Keratinocyte (primary cell): ENCODE measurements at regions not wholly inside any gene's neighbourhood (a gene's known extent, or its start where the extent isn't known, plus 50 kb on each side); places are given as distances from the start of the nearest gene placed in this dataset.
"Not testable (repeated sequence)": the region's sequence is repeated elsewhere in the genome, so short reads cannot be mapped to it uniquely, and the experiment has no call there.

Source experiments
- DNase-seq: peaks from one replicate; pipeline ENCODE4 v3.0.0-alpha.2; 2011; ENCODE audit warnings: low read depth, missing footprints, low spot score
- FAIRE-seq: peaks from 2 replicates; lab custom pipeline; 2011; peaks lifted over from hg19 to GRCh38; lab: Jason Lieb, UNC
- H2AFZ ChIP-seq: 2 replicates; pipeline ENCODE4 v1.6.0; 2012; ENCODE audit warnings: low read length, control low read depth, inconsistent platforms; ENCODE audit not compliant: control insufficient read depth
- H3K27ac ChIP-seq: 2 replicates; pipeline ENCODE4 v1.5.1; 2011; ENCODE audit warnings: low read length; ENCODE audit not compliant: control insufficient read depth, insufficient read depth
- H3K27me3 ChIP-seq: 3 replicates; pipeline ENCODE4 v1.6.0; 2011; ENCODE audit warnings: low read length; ENCODE audit not compliant: control insufficient read depth, insufficient read depth; ENCODE audit errors: extremely low read depth
- H3K36me3 ChIP-seq, 2 experiments: 2 replicates in 1 of 2; 3 replicates in 1 of 2; pipeline ENCODE4 v1.5.1; 2011; ENCODE audit warnings: low read length in 2 of 2, mild to moderate bottlenecking in 1 of 2; ENCODE audit not compliant: control insufficient read depth in 2 of 2, insufficient read depth in 2 of 2; ENCODE audit errors: extremely low read depth in 1 of 2
- H3K4me1 ChIP-seq: 3 replicates; pipeline ENCODE4 v1.5.1; 2011; ENCODE audit warnings: low read length; ENCODE audit not compliant: control insufficient read depth, insufficient read depth; ENCODE audit errors: extremely low read depth
- H3K4me2 ChIP-seq: 3 replicates; pipeline ENCODE4 v1.6.0; 2011; ENCODE audit warnings: low read depth, low read length; ENCODE audit not compliant: control insufficient read depth, insufficient read depth; ENCODE audit errors: extremely low read depth
- H3K4me3 ChIP-seq, 3 experiments: fragments of 200-600 bp in 1 of 3; sonication (generic) in 1 of 3; 2 replicates in 2 of 3; 3 replicates in 1 of 3; pipeline ENCODE4 v1.5.1; 2011 to 2016; ENCODE audit warnings: low read length in 3 of 3, mild to moderate bottlenecking in 3 of 3, control low read depth in 2 of 3, inconsistent platforms in 1 of 3, low read depth in 1 of 3, mixed read lengths in 1 of 3, mixed run types in 1 of 3, moderate library complexity in 1 of 3; ENCODE audit not compliant: control insufficient read depth in 2 of 3, insufficient read depth in 2 of 3; ENCODE audit errors: extremely low read depth in 1 of 3
- H3K79me2 ChIP-seq: 2 replicates; pipeline ENCODE4 v1.6.0; 2012; ENCODE audit warnings: low read length; ENCODE audit not compliant: control insufficient read depth, insufficient read depth
- H3K9ac ChIP-seq: 3 replicates; pipeline ENCODE4 v1.6.0; 2011; ENCODE audit warnings: low read length; ENCODE audit not compliant: control insufficient read depth, insufficient read depth; ENCODE audit errors: extremely low read depth
- H3K9me1 ChIP-seq: 3 replicates; pipeline ENCODE4 v1.6.0; 2011; ENCODE audit warnings: low read length; ENCODE audit not compliant: control insufficient read depth, insufficient read depth; ENCODE audit errors: extremely low read depth
- H3K9me3 ChIP-seq: 2 replicates; pipeline ENCODE4 v1.5.1; 2012; ENCODE audit warnings: low read depth, low read length; ENCODE audit not compliant: control insufficient read depth
- H4K20me1 ChIP-seq: 3 replicates; pipeline ENCODE4 v1.6.0; 2011; ENCODE audit warnings: low read length; ENCODE audit not compliant: control insufficient read depth, insufficient read depth; ENCODE audit errors: extremely low read depth
- EZH2 ChIP-seq: IDR thresholded peaks from one replicate; pipeline ENCODE4 v1.6.1; 2012; ENCODE audit warnings: inconsistent platforms, mild to moderate bottlenecking, low read length, moderate library complexity
- dilution Hi-C: fragments of 300-500 bp; cut with MboI; formaldehyde crosslinking; loops from one replicate; pipeline ENCODE4 v1.7.0; 2020; ENCODE audit warnings: low sequenced_read_pairs; ENCODE audit not compliant: extremely low pct_ligation_motif_present
- TF ChIP-seq, protein P1 (sequence below), 3 experiments: IDR thresholded peaks in 1 of 3; conservative IDR thresholded peaks in 1 of 3; optimal IDR thresholded peaks in 1 of 3; 2 replicates in 2 of 3; 3 replicates in 1 of 3; pipeline versions ENCODE3 to v1.5.1; 2011; ENCODE audit warnings: low read length in 3 of 3, mild to moderate bottlenecking in 3 of 3, moderate library complexity in 2 of 3, control low read depth in 1 of 3, inconsistent platforms in 1 of 3; ENCODE audit not compliant: insufficient read depth in 2 of 3; ENCODE audit errors: extremely low read depth in 1 of 3

DNA sequence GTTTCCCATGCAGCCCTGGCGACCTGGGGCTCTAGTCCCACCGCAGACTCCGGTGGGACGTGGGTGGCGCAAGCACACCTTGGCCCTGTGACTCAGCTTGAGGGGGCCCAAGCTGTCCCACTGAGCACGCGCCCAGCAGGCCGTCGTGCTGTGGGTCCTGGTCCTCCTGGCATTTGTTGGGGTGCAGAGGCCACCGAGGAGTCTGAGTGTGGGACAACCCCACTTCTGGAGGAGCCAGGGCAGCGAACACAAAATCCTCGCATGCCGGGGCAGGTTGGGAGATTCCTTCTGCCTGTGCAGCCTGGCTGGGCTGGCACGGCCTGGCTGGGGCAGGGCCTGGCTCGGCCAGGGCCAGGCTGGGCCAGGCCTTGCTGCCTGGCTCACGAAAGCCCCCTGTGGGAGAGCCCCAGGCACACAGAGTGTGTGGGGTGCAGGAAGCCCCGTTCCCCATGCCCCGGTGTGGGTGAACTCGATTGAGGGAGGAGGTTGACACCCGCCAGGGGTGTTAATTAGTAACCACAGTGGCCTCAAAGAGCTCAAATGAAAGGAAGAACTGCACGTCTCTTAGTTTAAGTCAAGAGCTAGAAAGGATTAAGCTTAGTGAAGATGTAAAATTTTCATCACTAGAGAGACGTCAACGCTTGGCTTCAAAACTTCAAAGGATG, 1808.5 kb upstream of the DEFB115 start:
- H3K36me3 ChIP-seq = no peaks in the 10 kb centered on the region
- no peaks in the 10 kb centered on the region for H3K79me2 ChIP-seq
- H3K9ac ChIP-seq = no peak overlapping the region
- H3K9me1 ChIP-seq = no peaks in the 10 kb centered on the region
- no peak overlapping the region for H2AFZ ChIP-seq
- no peaks in the 10 kb centered on the region for H4K20me1 ChIP-seq
- dilution Hi-C loops = no loop called here
- H3K4me2 ChIP-seq = no peak overlapping the region
- TF ChIP-seq, protein P1, sequence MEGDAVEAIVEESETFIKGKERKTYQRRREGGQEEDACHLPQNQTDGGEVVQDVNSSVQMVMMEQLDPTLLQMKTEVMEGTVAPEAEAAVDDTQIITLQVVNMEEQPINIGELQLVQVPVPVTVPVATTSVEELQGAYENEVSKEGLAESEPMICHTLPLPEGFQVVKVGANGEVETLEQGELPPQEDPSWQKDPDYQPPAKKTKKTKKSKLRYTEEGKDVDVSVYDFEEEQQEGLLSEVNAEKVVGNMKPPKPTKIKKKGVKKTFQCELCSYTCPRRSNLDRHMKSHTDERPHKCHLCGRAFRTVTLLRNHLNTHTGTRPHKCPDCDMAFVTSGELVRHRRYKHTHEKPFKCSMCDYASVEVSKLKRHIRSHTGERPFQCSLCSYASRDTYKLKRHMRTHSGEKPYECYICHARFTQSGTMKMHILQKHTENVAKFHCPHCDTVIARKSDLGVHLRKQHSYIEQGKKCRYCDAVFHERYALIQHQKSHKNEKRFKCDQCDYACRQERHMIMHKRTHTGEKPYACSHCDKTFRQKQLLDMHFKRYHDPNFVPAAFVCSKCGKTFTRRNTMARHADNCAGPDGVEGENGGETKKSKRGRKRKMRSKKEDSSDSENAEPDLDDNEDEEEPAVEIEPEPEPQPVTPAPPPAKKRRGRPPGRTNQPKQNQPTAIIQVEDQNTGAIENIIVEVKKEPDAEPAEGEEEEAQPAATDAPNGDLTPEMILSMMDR (optimal IDR thresholded peaks at IDR 0.05 in 1 of 3, IDR thresholded peaks at IDR 0.05 in 1 of 3, conservative IDR thresholded peaks at IDR 0.05 in 1 of 3; ENCODE audit: extremely low read depth in 1 of 3, insufficient read depth in 2 of 3, low read length in 3 of 3) = no peak
- no peak for TF ChIP-seq EZH2
- no peaks in the 10 kb centered on the region for H3K4me1 ChIP-seq
- DNase-seq (no peak), FAIRE-seq (no peak)
- H3K27ac ChIP-seq = no peak overlapping the region
- H3K4me3 ChIP-seq = no peak overlapping the region
- peaks cover 7% of the 10 kb centered on the region for H3K9me3 ChIP-seq
- no peaks in the 10 kb centered on the region for H3K27me3 ChIP-seq

DNA sequence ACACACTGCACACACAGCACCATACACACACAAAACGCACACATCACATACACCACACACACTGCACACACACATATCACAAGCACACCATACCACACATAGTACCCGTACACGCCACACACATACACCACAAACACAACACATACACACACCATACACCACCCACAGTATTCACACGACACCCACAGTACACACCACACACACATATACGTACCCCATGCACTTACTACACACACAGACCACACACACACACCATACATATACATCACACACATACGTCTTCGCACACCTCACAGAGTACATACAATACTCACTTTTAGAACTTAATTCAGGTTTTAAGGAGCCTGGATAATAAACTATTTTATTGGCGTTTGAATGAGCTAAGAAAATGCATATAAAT, 1805.3 kb upstream of the DEFB115 start:
- Histone ChIP-seq H3K4me3 (no peak overlapping the region), H3K79me2 (no peaks in the 10 kb centered on the region), H3K9me1 (no peaks in the 10 kb centered on the region), H3K4me2 (no peak overlapping the region), H3K9me3 (peaks cover 8% of the 10 kb centered on the region), H3K27ac (no peak overlapping the region), H3K27me3 (no peaks in the 10 kb centered on the region), H3K36me3 (no peaks in the 10 kb centered on the region), H2AFZ (no peak overlapping the region), H3K9ac (no peak overlapping the region), H4K20me1 (no peaks in the 10 kb centered on the region), H3K4me1 (no peaks in the 10 kb centered on the region)
- no peak for TF ChIP-seq EZH2
- TF ChIP-seq, protein P1 (optimal IDR thresholded peaks at IDR 0.05 in 1 of 3, IDR thresholded peaks at IDR 0.05 in 1 of 3, conservative IDR thresholded peaks at IDR 0.05 in 1 of 3; ENCODE audit: extremely low read depth in 1 of 3, insufficient read depth in 2 of 3, low read length in 3 of 3) = no peak
- DNase-seq = no peak
- dilution Hi-C loops = no loop called here
- no peak for FAIRE-seq

GRCh38 chr20:29456987-29457693, 1800.3 kb upstream of the DEFB115 start:
- H3K9me3 ChIP-seq, H4K20me1 ChIP-seq, H3K27ac ChIP-seq, H3K9ac ChIP-seq, H3K9me1 ChIP-seq, DNase-seq, H3K4me3 ChIP-seq, H2AFZ ChIP-seq, H3K4me1 ChIP-seq, H3K36me3 ChIP-seq, H3K27me3 ChIP-seq, H3K4me2 ChIP-seq, FAIRE-seq, dilution Hi-C loops, H3K79me2 ChIP-seq: not testable (repeated sequence)
